PC-3 (cell line): ENCODE measurements at regions not wholly inside any gene's neighbourhood (a gene's known extent, or its start where the extent isn't known, plus 50 kb on each side); places are given as distances from the start of the nearest gene placed in this dataset.

ENCODE experiments used
- ATAC-seq: fragments of 200-7000 bp; cut with Tn5 transposase; 2 replicates; pipeline ENCODE4 v1.9.1; 2020; ENCODE audit warnings: mild to moderate bottlenecking, moderate library complexity
- BruUV-seq: library from RNA; stranded (reverse); fragments of 400-500 nt; replicated peaks from 2 replicates; lab custom pipeline; 2021; lab: Mats Ljungman, UMichigan
- CTCF ChIA-PET: fragments of 300-600 bp; sonication (Branson Sonifier 250); formaldehyde crosslinking; loops from one replicate; lab custom pipeline; 2022; ENCODE audit warnings: antibody characterized with exemption; lab: Charles Lee
- POLR2A ChIA-PET: fragments of 300-600 bp; sonication (Branson Sonifier 250); formaldehyde crosslinking; loops from one replicate; lab custom pipeline; 2022; ENCODE audit warnings: antibody characterized with exemption; ENCODE audit not compliant: unreplicated experiment; lab: Charles Lee
- DNase-seq: peaks from one replicate; pipeline ENCODE4 v3.0.0-alpha.2; 2015
- H2AFZ ChIP-seq: fragments of 300-600 bp; sonication (generic); 2 replicates; pipeline ENCODE4 v1.6.0; 2016; ENCODE audit warnings: antibody characterized with exemption, low read length
- H3F3A ChIP-seq: fragments of 300-600 bp; sonication (generic); one replicate; pipeline ENCODE4 v1.6.0; 2017; ENCODE audit warnings: antibody characterized with exemption, low read length, control low read depth, mild to moderate bottlenecking; ENCODE audit not compliant: unreplicated experiment
- H3K27ac ChIP-seq: fragments of 300-600 bp; sonication (generic); 2 replicates; pipeline ENCODE4 v1.5.1; 2016; ENCODE audit warnings: mild to moderate bottlenecking, low read length
- H3K27me3 ChIP-seq: fragments of 300-600 bp; sonication (generic); 2 replicates; pipeline ENCODE4 v1.6.1; 2016; ENCODE audit warnings: low read length, mixed read lengths
- H3K36me3 ChIP-seq: fragments of 300-600 bp; sonication (generic); 2 replicates; pipeline ENCODE4 v1.6.1; 2016; ENCODE audit warnings: low read depth, mixed run types, low read length, mixed read lengths
- H3K4me1 ChIP-seq: fragments of 300-600 bp; sonication (generic); 2 replicates; pipeline ENCODE4 v1.5.1; 2016; ENCODE audit warnings: low read length; ENCODE audit not compliant: insufficient read depth
- H3K4me2 ChIP-seq: fragments of 300-600 bp; sonication (generic); 2 replicates; pipeline ENCODE4 v1.6.0; 2016; ENCODE audit warnings: low read length
- H3K4me3 ChIP-seq: fragments of 300-600 bp; sonication (generic); 2 replicates; pipeline ENCODE4 v1.5.1; 2016; ENCODE audit warnings: mild to moderate bottlenecking, low read length, mixed read lengths
- H3K79me2 ChIP-seq: fragments of 300-600 bp; sonication (generic); 2 replicates; pipeline ENCODE4 v1.6.1; 2017; ENCODE audit warnings: low read length, mixed read lengths
- H3K9ac ChIP-seq: fragments of 300-600 bp; sonication (generic); 2 replicates; pipeline ENCODE4 v1.6.0; 2016; ENCODE audit warnings: mild to moderate bottlenecking, low read length
- H3K9me2 ChIP-seq: fragments of 300-600 bp; sonication (generic); replicated peaks from 2 replicates; pipeline ENCODE4 v1.6.1; 2016; ENCODE audit warnings: mixed run types, low read length, mixed read lengths
- H3K9me3 ChIP-seq: fragments of 300-600 bp; sonication (generic); 2 replicates; pipeline ENCODE4 v1.6.1; 2016; ENCODE audit warnings: low read length, mixed read lengths
- H4K20me1 ChIP-seq: fragments of 300-600 bp; sonication (generic); 2 replicates; pipeline ENCODE4 v1.6.1; 2016; ENCODE audit warnings: low read length, mixed read lengths
- EZH2 ChIP-seq: fragments of 300-600 bp; sonication (generic); IDR thresholded peaks from one replicate; pipeline ENCODE4 v1.6.1; 2017; ENCODE audit warnings: antibody characterized with exemption, mild to moderate bottlenecking, low read length; ENCODE audit not compliant: unreplicated experiment
- EZH2phosphoT487 ChIP-seq: fragments of 300-600 bp; sonication (generic); IDR thresholded peaks from 2 replicates; pipeline ENCODE4 v1.6.1; 2018; ENCODE audit warnings: mild to moderate bottlenecking, antibody characterized with exemption, low read length, borderline replicate concordance
- intact Hi-C: fragments of 100-400 bp; cut with micrococcal nuclease; formaldehyde crosslinking; loops from 2 replicates; pipeline ENCODE4 v1.9.0; 2023
- TF ChIP-seq, protein P1 (sequence below): fragments of 300-600 bp; sonication (generic); conservative IDR thresholded peaks from 2 replicates; pipeline ENCODE4 v1.5.1; 2017; ENCODE audit warnings: antibody characterized with exemption, low read depth, mild to moderate bottlenecking, low read length

DNA sequence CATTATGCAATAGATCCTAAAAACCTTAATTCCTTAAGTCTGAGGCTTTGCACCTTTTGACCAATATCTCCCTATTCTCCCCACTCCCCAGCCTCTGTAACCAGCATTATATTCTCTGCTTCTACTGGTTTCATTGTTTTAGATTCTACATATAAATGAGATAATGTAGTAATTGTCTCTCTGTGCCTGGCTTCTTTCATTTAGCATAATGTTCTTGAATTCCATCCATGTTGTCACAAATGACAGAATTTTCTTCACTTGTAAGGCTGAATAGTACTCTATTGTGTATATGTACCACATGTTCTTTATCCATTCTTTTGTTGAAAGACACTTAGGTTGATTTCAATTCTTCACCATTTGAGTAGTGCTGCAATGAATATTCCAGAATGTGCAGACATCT lies 66.0 kb downstream of the MAGEC1 start:
- H3K27ac ChIP-seq: no peak overlapping the region
- intact Hi-C loops: loop anchor here (10.0 kb wide), 1 partner anchor 105 kb away; no protein-coding TSS in a partner anchor
- no TSS peak for BruUV-seq
- H3K4me2 ChIP-seq: no peak overlapping the region
- POLR2A ChIA-PET: no interaction called here
- no peaks in the 10 kb centered on the region for H3K36me3 ChIP-seq
- CTCF ChIA-PET: no interaction called here
- no peak for TF ChIP-seq EZH2phosphoT487
- TF ChIP-seq EZH2: no peak
- TF ChIP-seq, protein P1, sequence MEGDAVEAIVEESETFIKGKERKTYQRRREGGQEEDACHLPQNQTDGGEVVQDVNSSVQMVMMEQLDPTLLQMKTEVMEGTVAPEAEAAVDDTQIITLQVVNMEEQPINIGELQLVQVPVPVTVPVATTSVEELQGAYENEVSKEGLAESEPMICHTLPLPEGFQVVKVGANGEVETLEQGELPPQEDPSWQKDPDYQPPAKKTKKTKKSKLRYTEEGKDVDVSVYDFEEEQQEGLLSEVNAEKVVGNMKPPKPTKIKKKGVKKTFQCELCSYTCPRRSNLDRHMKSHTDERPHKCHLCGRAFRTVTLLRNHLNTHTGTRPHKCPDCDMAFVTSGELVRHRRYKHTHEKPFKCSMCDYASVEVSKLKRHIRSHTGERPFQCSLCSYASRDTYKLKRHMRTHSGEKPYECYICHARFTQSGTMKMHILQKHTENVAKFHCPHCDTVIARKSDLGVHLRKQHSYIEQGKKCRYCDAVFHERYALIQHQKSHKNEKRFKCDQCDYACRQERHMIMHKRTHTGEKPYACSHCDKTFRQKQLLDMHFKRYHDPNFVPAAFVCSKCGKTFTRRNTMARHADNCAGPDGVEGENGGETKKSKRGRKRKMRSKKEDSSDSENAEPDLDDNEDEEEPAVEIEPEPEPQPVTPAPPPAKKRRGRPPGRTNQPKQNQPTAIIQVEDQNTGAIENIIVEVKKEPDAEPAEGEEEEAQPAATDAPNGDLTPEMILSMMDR: no peak
- H3K9me2 ChIP-seq: no peaks in the 10 kb centered on the region
- H3K9ac ChIP-seq: no peak overlapping the region
- ATAC-seq (no peak), DNase-seq (no peak)
- no peaks in the 10 kb centered on the region for H3K27me3 ChIP-seq
- H4K20me1 ChIP-seq: no peaks in the 10 kb centered on the region
- H3K79me2 ChIP-seq: no peaks in the 10 kb centered on the region
- H3F3A ChIP-seq: no peaks in the 10 kb centered on the region
- no peaks in the 10 kb centered on the region for H3K9me3 ChIP-seq
- no peaks in the 10 kb centered on the region for H3K4me1 ChIP-seq
- H2AFZ ChIP-seq: no peak overlapping the region
- no peak overlapping the region for H3K4me3 ChIP-seq

DNA sequence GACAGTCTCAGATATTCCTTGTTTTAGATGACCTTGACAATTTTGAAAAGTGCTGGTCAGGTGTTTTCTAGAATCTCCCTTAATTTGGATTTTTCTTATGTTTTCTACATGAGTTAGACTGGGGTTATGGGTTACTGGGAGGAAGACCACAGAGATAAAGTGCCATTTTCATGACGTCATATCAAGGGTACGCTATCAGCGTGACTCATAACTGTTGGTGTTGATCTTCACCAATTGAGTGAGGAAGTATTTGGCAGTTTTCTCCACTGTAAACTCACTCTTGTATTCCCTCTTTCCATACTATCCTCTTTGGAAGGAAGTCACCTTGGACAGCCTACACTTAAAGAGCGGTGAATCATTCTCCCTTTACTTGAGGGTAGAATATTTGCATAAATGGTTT lies 56.9 kb downstream of the MAGEC1 start:
- no peaks in the 10 kb centered on the region for H4K20me1 ChIP-seq
- H3K36me3 ChIP-seq: no peaks in the 10 kb centered on the region
- ATAC-seq (no peak), DNase-seq (no peak)
- no TSS peak for BruUV-seq
- no peaks in the 10 kb centered on the region; the same call in 1 of the 2 replicates for H3K4me1 ChIP-seq
- TF ChIP-seq EZH2: no peak
- no peaks in the 10 kb centered on the region for H3F3A ChIP-seq
- no peaks in the 10 kb centered on the region for H3K27me3 ChIP-seq
- H3K4me2 ChIP-seq: no peak overlapping the region
- H3K79me2 ChIP-seq: no peaks in the 10 kb centered on the region
- H3K4me3 ChIP-seq: no peak overlapping the region
- intact Hi-C loops: no loop called here
- H3K9me3 ChIP-seq: no peaks in the 10 kb centered on the region
- H2AFZ ChIP-seq: no peak overlapping the region
- CTCF ChIA-PET: no interaction called here
- no peak overlapping the region for H3K27ac ChIP-seq
- no peaks in the 10 kb centered on the region for H3K9me2 ChIP-seq
- POLR2A ChIA-PET: no interaction called here
- no peak overlapping the region for H3K9ac ChIP-seq
